ENCODE measurements at regions not wholly inside any gene's neighbourhood (a gene's known extent, or its start where the extent isn't known, plus 50 kb on each side); places are given as distances from the start of the nearest gene placed in this dataset.

DNA sequence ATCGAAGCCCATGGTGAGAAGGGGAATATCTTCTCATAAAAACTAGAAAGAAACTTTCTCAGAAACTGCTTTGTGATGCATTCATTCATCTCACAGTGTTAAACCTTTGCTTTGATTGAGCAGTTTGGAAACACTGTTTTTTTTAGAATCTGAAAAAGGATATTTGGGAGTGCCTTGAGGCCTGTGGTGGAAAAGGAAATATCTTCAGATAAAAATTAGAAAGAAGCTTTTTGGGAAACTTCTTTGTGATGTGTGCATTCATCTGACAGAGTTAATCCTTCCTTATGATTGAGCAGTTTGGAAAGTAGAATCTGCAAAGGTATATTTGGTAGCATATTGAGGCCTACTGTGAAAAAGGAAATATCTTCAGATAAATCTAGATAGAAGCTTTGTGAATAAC, 1594.9 kb downstream of the UQCRFS1 start:
- TF ChIP-seq, protein P1, sequence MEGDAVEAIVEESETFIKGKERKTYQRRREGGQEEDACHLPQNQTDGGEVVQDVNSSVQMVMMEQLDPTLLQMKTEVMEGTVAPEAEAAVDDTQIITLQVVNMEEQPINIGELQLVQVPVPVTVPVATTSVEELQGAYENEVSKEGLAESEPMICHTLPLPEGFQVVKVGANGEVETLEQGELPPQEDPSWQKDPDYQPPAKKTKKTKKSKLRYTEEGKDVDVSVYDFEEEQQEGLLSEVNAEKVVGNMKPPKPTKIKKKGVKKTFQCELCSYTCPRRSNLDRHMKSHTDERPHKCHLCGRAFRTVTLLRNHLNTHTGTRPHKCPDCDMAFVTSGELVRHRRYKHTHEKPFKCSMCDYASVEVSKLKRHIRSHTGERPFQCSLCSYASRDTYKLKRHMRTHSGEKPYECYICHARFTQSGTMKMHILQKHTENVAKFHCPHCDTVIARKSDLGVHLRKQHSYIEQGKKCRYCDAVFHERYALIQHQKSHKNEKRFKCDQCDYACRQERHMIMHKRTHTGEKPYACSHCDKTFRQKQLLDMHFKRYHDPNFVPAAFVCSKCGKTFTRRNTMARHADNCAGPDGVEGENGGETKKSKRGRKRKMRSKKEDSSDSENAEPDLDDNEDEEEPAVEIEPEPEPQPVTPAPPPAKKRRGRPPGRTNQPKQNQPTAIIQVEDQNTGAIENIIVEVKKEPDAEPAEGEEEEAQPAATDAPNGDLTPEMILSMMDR (IDR thresholded peaks at IDR 0.05): no peak
- no peak for TF ChIP-seq POLR2A (IDR thresholded peaks at IDR 0.05)
